HFF-Myc (cell line): ENCODE measurements at regions not wholly inside any gene's neighbourhood (a gene's known extent, or its start where the extent isn't known, plus 50 kb on each side); places are given as distances from the start of the nearest gene placed in this dataset.

Experiments used
- DNase-seq: peaks from one replicate; pipeline ENCODE4 v3.0.0-alpha.2; 2011; ENCODE audit warnings: low read depth; ENCODE audit errors: extremely low read depth
- H3K4me3 ChIP-seq: replicated peaks from 2 replicates; pipeline ENCODE4 v1.5.1; 2011; ENCODE audit warnings: low read depth, mild to moderate bottlenecking, control low read depth, low read length
- TF ChIP-seq, protein P1 (sequence below): IDR thresholded peaks from 2 replicates; pipeline ENCODE4 v1.5.1; 2012; ENCODE audit warnings: mild to moderate bottlenecking, low read depth, low read length, control low read depth; ENCODE audit errors: missing control alignments

- TF ChIP-seq, protein P1, sequence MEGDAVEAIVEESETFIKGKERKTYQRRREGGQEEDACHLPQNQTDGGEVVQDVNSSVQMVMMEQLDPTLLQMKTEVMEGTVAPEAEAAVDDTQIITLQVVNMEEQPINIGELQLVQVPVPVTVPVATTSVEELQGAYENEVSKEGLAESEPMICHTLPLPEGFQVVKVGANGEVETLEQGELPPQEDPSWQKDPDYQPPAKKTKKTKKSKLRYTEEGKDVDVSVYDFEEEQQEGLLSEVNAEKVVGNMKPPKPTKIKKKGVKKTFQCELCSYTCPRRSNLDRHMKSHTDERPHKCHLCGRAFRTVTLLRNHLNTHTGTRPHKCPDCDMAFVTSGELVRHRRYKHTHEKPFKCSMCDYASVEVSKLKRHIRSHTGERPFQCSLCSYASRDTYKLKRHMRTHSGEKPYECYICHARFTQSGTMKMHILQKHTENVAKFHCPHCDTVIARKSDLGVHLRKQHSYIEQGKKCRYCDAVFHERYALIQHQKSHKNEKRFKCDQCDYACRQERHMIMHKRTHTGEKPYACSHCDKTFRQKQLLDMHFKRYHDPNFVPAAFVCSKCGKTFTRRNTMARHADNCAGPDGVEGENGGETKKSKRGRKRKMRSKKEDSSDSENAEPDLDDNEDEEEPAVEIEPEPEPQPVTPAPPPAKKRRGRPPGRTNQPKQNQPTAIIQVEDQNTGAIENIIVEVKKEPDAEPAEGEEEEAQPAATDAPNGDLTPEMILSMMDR: no peak
- no peak for DNase-seq
- H3K4me3 ChIP-seq: no peak overlapping the region
Observed at GRCh38 chr16:35182043-35182677, 1722.7 kb downstream of the TP53TG3F start.

DNA sequence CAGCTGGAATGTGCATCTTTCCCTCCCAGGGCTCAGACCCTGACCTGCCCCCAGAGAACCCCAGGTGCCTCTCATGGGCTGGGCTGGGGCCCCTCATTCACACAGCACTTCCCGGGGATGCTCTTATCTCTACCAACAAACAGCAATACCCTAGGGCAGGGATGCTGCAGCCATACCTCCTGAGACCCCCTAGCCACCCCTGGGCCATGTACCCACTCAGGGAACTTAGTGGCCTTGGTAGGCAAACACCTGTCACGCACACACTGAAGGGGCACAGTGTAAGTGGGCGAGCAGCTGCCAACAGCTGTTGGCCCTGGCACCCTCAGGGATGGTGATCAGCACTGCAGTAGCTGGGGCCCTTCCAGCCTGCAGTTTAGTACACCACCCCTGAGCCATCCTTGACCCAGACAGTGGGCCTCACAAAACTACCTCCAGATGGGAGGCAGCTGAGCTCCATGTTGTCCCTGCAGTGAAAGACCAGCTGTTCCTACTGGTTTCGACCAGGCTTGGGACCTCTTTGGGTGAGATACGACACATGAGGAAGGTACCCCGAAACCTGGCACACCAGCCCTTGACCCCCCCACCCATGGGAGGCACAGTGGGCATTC lies 1723.6 kb downstream of the TP53TG3F start:
- H3K4me3 ChIP-seq: no peak overlapping the region
- no peak for DNase-seq
- TF ChIP-seq, protein P1: no peak

GRCh38 chr16:35184356-35184870 lies 1725.0 kb downstream of the TP53TG3F start:
- TF ChIP-seq, protein P1: no peak
- no peak for DNase-seq
- no peak overlapping the region for H3K4me3 ChIP-seq

- no peak overlapping the region for H3K4me3 ChIP-seq
- TF ChIP-seq, protein P1: no peak
- no peak for DNase-seq
Observed at GRCh38 chr16:35185366-35186044, 1726.1 kb downstream of the TP53TG3F start.

DNA sequence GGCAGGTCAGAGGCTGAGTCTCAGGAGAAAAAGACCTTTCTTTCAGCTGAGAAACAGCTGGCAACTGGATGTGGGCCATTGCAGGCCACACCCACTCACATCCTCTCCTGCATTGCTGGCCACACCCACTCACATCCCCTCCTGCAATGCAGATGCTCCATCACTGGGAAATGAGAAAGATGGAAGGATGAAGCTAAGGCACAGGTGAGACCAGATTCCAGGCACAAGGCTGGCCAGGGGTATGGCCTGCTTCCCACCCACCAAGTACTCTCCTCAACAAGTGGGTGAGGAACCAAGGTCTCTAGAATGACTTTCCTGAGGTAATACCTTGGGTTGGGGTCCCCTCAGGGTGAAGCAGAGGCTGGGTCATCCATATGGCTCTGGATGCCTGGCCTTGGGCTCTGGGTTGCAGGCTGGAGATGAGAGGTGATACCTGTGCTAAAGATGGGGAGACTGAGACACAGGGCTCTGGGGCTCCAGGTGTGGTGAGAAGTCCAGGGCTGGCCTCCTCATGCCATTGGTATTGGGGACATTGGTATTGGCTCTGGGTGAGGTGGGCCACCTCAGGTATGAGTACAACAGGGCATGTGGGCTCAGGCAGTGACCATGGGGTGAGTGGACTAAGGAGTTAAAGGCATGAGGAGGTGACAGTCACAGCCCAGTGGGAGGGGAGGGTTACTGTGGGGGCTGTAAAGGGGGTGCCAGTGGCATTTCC lies 1726.8 kb downstream of the TP53TG3F start:
- TF ChIP-seq, protein P1: no peak
- no peak for DNase-seq
- H3K4me3 ChIP-seq: no peak overlapping the region

GRCh38 chr16:35187665-35188225 lies 1728.3 kb downstream of the TP53TG3F start:
- DNase-seq: no peak
- TF ChIP-seq, protein P1: no peak

More at GRCh38 chr16:35187665-35188225, 1728.3 kb downstream of the TP53TG3F start:
- no peak overlapping the region for H3K4me3 ChIP-seq
